HL-60 (cell line): ENCODE measurements at regions not wholly inside any gene's neighbourhood (a gene's known extent, or its start where the extent isn't known, plus 50 kb on each side); places are given as distances from the start of the nearest gene placed in this dataset.

ENCODE experiments used
- DNase-seq, 2 experiments: peaks; one replicate each; pipeline ENCODE4 v3.0.0-alpha.2; 2010 to 2020; ENCODE audit warnings: low read depth in 1 of 2, low spot score in 1 of 2
- H3K27ac ChIP-seq: fragments of 250-450 bp; sonication (Bioruptor Pico); replicated peaks from 2 replicates; pipeline ENCODE4 v1.5.1; 2020; ENCODE audit warnings: mild to moderate bottlenecking, moderate library complexity
- H3K27me3 ChIP-seq: fragments of 250-450 bp; sonication (Bioruptor Pico); 2 replicates; pipeline ENCODE4 v1.5.1; 2021; ENCODE audit warnings: mild to moderate bottlenecking, moderate library complexity; ENCODE audit not compliant: insufficient read depth, poor library complexity, severe bottlenecking
- H3K4me3 ChIP-seq: replicated peaks from 2 replicates; pipeline ENCODE4 v1.5.1; 2011; ENCODE audit warnings: mild to moderate bottlenecking, control low read depth, low read length; ENCODE audit not compliant: insufficient read depth
- GABPA ChIP-seq: IDR thresholded peaks from 2 replicates; pipeline ENCODE4 v1.6.1; 2012; ENCODE audit warnings: low read depth
- POLR2AphosphoS5 ChIP-seq: IDR thresholded peaks from 2 replicates; pipeline ENCODE4 v1.6.1; 2012; ENCODE audit warnings: low read depth
- REST ChIP-seq: IDR thresholded peaks from 2 replicates; pipeline ENCODE4 v1.6.1; 2012; ENCODE audit warnings: low read depth; ENCODE audit not compliant: insufficient replicate concordance
- SPI1 ChIP-seq: IDR thresholded peaks from 2 replicates; pipeline ENCODE4 v1.6.1; 2012; ENCODE audit warnings: low read depth, mild to moderate bottlenecking, borderline replicate concordance
- TF ChIP-seq, protein P1 (sequence below): IDR thresholded peaks from one replicate; pipeline ENCODE4 v1.5.1; 2011; ENCODE audit warnings: low read length, control low read depth, inconsistent platforms; ENCODE audit not compliant: insufficient read depth

DNA sequence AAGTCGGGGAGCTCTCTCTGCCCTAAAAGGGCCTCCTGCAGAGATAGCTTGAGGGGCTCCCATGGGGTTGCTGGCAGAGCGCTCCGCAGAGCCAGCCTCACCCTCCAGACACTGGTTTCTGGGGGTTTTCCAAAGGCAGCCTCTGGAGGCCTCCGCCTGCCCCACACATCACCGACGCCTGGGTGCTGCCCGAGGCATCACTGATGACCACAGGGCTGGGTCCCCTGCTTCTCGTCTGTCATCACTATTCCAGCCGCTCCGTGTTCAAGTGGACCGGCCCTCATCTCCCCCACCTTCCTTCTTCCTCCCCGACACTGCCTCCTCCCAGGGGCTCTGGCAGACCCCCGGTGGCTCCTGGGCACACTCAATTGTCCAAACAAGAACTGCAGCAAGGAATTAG lies 64.1 kb upstream of the IRX4 start:
- no peak for TF ChIP-seq POLR2AphosphoS5
- TF ChIP-seq, protein P1, sequence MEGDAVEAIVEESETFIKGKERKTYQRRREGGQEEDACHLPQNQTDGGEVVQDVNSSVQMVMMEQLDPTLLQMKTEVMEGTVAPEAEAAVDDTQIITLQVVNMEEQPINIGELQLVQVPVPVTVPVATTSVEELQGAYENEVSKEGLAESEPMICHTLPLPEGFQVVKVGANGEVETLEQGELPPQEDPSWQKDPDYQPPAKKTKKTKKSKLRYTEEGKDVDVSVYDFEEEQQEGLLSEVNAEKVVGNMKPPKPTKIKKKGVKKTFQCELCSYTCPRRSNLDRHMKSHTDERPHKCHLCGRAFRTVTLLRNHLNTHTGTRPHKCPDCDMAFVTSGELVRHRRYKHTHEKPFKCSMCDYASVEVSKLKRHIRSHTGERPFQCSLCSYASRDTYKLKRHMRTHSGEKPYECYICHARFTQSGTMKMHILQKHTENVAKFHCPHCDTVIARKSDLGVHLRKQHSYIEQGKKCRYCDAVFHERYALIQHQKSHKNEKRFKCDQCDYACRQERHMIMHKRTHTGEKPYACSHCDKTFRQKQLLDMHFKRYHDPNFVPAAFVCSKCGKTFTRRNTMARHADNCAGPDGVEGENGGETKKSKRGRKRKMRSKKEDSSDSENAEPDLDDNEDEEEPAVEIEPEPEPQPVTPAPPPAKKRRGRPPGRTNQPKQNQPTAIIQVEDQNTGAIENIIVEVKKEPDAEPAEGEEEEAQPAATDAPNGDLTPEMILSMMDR, result no peak
- Histone ChIP-seq H3K27me3 (no peaks in the 10 kb centered on the region), H3K4me3 (no peak overlapping the region), H3K27ac (no peak overlapping the region)
- DNase-seq, result no peak

GRCh38 chr5:1946122-1946677 lies 63.5 kb upstream of the IRX4 start:
- Histone ChIP-seq H3K27me3 (no peaks in the 10 kb centered on the region), H3K27ac (no peak overlapping the region), H3K4me3 (no peak overlapping the region)
- TF ChIP-seq SPI1 (no peak), GABPA (no peak), POLR2AphosphoS5 (no peak), REST (no peak)
- TF ChIP-seq, protein P1, result no peak
- DNase-seq, result no peak

- DNase-seq, result no peak
- TF ChIP-seq, protein P1, result no peak
- no peak for TF ChIP-seq POLR2AphosphoS5
- no peak for TF ChIP-seq REST
- Histone ChIP-seq H3K4me3 (no peak overlapping the region), H3K27ac (no peak overlapping the region), H3K27me3 (no peaks in the 10 kb centered on the region)
Observed at GRCh38 chr5:1945606-1946005, 62.9 kb upstream of the IRX4 start.

DNA sequence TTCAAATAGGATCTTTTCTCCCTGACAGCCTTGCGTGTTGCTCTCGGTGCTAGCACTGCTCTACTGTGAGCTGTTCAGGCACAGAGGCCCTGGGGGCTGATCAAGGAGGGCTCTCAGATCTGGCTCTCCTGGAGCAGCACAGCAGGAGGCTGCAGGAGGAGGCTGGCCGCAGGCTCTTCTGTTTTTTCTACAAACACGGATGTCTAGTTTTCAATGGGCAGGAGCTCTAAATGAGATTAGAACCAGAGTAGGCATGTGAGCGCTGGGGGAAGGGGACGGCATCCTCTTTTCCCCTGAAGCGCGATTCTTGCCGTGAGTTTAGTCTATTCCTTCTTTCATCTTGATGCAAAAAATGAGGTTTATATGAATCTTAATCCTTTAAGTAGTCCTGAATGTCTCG lies 61.7 kb upstream of the IRX4 start:
- H3K4me3 ChIP-seq, result no peak overlapping the region
- TF ChIP-seq REST (no peak), POLR2AphosphoS5 (no peak)
- TF ChIP-seq, protein P1, result no peak
- no peak for DNase-seq
- H3K27ac ChIP-seq, result no peak overlapping the region
- H3K27me3 ChIP-seq, result no peaks in the 10 kb centered on the region
